Kidney epithelial cell (primary cell): ENCODE measurements at regions not wholly inside any gene's neighbourhood (a gene's known extent, or its start where the extent isn't known, plus 50 kb on each side); places are given as distances from the start of the nearest gene placed in this dataset.

Experiments used
- DNase-seq: peaks from one replicate; pipeline ENCODE4 v3.0.0-alpha.2; 2010; ENCODE audit warnings: low read depth
- H3K27me3 ChIP-seq: 2 replicates; pipeline ENCODE4 v1.6.0; 2011; ENCODE audit warnings: low read length; ENCODE audit not compliant: control insufficient read depth, insufficient read depth
- H3K36me3 ChIP-seq: 2 replicates; pipeline ENCODE4 v1.5.1; 2011; ENCODE audit warnings: low read length; ENCODE audit not compliant: control insufficient read depth, insufficient read depth
- H3K4me3 ChIP-seq: 2 replicates; pipeline ENCODE4 v1.5.1; 2011; ENCODE audit warnings: low read depth, mild to moderate bottlenecking, control low read depth, low read length
- CTCF ChIP-seq: IDR thresholded peaks from 2 replicates; pipeline ENCODE4 v1.5.1; 2011; ENCODE audit warnings: mild to moderate bottlenecking, moderate library complexity, low read length, control low read depth, inconsistent platforms; ENCODE audit not compliant: insufficient read depth, poor library complexity, severe bottlenecking

GRCh38 chr4:125739760-125740159 lies 425.0 kb downstream of the FAT4 start:
- no peak overlapping the region for H3K4me3 ChIP-seq
- H3K36me3 ChIP-seq = no peaks in the 10 kb centered on the region
- H3K27me3 ChIP-seq = no peaks in the 10 kb centered on the region
- no peak for DNase-seq
- TF ChIP-seq CTCF = no peak

- H3K27me3 ChIP-seq = no peaks in the 10 kb centered on the region
- no peak for DNase-seq
- no peaks in the 10 kb centered on the region for H3K36me3 ChIP-seq
- no peak overlapping the region for H3K4me3 ChIP-seq
- TF ChIP-seq CTCF = peak; percentile 53
Observed at GRCh38 chr4:125741825-125742452, 427.2 kb downstream of the FAT4 start.

GRCh38 chr4:125744891-125745364 lies 430.2 kb downstream of the FAT4 start:
- H3K4me3 ChIP-seq = no peak overlapping the region
- no peak for DNase-seq
- no peak for TF ChIP-seq CTCF
- H3K27me3 ChIP-seq = no peaks in the 10 kb centered on the region
- H3K36me3 ChIP-seq = no peaks in the 10 kb centered on the region

GRCh38 chr4:125749354-125749753 lies 434.6 kb downstream of the FAT4 start:
- Histone ChIP-seq H3K4me3 (no peak overlapping the region), H3K27me3 (no peaks in the 10 kb centered on the region), H3K36me3 (no peaks in the 10 kb centered on the region)
- DNase-seq = no peak
- no peak for TF ChIP-seq CTCF

GRCh38 chr4:125750399-125750798 lies 435.6 kb downstream of the FAT4 start:
- H3K36me3 ChIP-seq = no peaks in the 10 kb centered on the region
- no peaks in the 10 kb centered on the region for H3K27me3 ChIP-seq
- DNase-seq = no peak
- H3K4me3 ChIP-seq = no peak overlapping the region
- no peak for TF ChIP-seq CTCF

GRCh38 chr4:125750828-125751466 lies 436.2 kb downstream of the FAT4 start:
- DNase-seq = no peak
- peak; percentile 30 for TF ChIP-seq CTCF
- Histone ChIP-seq H3K36me3 (no peaks in the 10 kb centered on the region), H3K27me3 (no peaks in the 10 kb centered on the region), H3K4me3 (no peak overlapping the region)
